ENCODE measurements at regions not wholly inside any gene's neighbourhood (a gene's known extent, or its start where the extent isn't known, plus 50 kb on each side); places are given as distances from the start of the nearest gene placed in this dataset.

DNA sequence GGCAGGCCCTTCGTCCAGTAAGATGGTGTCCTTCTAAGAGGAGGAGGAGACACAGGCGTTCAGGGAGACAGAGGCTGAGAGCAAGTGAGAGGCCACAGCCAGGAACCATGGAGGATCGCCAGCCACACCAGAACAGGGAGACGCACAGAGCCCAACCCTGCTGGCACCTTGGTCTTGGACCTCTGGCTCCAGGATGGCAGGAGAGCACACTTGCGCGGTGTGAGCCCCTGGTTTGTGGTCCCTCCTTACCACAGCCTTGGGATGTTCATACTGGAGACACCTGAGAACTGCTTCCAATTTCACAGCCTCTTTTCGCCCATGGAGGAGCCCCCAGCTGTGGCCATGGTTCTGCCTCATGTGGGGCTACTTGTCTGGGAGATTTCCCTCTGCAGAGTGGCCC is 222.4 kb downstream of the DLL1 start:
- Histone ChIP-seq H3K27me3 (ENCODE audit: control insufficient read depth, low read length) (no peaks in the 10 kb centered on the region), H3F3A (ENCODE audit: control insufficient read depth, insufficient read depth) (no peaks in the 10 kb centered on the region), H3K36me3 (ENCODE audit: control insufficient read depth, low read length) (no peaks in the 10 kb centered on the region), H4K20me1 (ENCODE audit: control insufficient read depth, insufficient read depth, low read depth, low read length) (no peaks in the 10 kb centered on the region), H3K4me3 (ENCODE audit: low read length) (no peak overlapping the region), H3K9me2 (replicated peaks; ENCODE audit: control insufficient read depth, low read length) (no peaks in the 10 kb centered on the region), H3K4me2 (ENCODE audit: low read length) (no peak overlapping the region), H3K4me1 (ENCODE audit: control insufficient read depth, low read length) (peaks cover 3% of the 10 kb centered on the region; the same call in 1 of the 2 replicates), H3K79me2 (ENCODE audit: control insufficient read depth, low read length) (no peaks in the 10 kb centered on the region), H3K27ac (ENCODE audit: low read depth, low read length) (no peak overlapping the region), H3K9me3 (ENCODE audit: control insufficient read depth, insufficient read depth, low read length) (peaks cover 6% of the 10 kb centered on the region; the same call in 1 of the 2 replicates)
- TF ChIP-seq, protein P1, sequence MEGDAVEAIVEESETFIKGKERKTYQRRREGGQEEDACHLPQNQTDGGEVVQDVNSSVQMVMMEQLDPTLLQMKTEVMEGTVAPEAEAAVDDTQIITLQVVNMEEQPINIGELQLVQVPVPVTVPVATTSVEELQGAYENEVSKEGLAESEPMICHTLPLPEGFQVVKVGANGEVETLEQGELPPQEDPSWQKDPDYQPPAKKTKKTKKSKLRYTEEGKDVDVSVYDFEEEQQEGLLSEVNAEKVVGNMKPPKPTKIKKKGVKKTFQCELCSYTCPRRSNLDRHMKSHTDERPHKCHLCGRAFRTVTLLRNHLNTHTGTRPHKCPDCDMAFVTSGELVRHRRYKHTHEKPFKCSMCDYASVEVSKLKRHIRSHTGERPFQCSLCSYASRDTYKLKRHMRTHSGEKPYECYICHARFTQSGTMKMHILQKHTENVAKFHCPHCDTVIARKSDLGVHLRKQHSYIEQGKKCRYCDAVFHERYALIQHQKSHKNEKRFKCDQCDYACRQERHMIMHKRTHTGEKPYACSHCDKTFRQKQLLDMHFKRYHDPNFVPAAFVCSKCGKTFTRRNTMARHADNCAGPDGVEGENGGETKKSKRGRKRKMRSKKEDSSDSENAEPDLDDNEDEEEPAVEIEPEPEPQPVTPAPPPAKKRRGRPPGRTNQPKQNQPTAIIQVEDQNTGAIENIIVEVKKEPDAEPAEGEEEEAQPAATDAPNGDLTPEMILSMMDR (IDR thresholded peaks at IDR 0.05; ENCODE audit: low read depth, low read length, poor library complexity, severe bottlenecking): no peak
- TF ChIP-seq EZH2phosphoT487 (IDR thresholded peaks at IDR 0.05; ENCODE audit: borderline replicate concordance, low read length): no peak

DNA sequence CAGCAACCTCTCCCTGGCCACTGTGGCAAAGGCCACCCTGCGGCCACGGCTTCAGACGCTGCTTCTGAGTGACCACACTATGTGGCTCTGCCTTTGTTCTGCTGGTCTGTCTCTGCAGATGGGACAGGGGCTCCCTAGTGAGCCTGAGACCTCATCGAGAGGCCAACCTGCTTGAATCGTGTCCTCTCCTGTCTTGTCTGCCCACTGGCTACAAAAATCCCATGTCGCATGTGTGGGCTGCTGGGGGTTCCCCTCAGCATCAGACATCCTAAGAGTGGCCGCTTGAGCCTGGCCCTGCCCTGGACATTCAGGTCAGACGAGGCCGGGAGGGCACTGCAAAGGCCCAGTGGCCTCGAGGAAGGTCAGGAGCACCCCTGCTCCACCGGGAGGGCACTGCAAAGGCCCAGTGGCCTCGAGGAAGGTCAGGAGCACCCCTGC is 222.9 kb downstream of the DLL1 start:
- Histone ChIP-seq H3K36me3 (ENCODE audit: control insufficient read depth, low read length) (no peaks in the 10 kb centered on the region), H3K4me3 (ENCODE audit: low read length) (no peak overlapping the region), H3K27ac (ENCODE audit: low read depth, low read length) (no peak overlapping the region), H3K9me3 (ENCODE audit: control insufficient read depth, insufficient read depth, low read length) (peaks cover 6% of the 10 kb centered on the region; the same call in 1 of the 2 replicates), H3K79me2 (ENCODE audit: control insufficient read depth, low read length) (no peaks in the 10 kb centered on the region), H3K4me1 (ENCODE audit: control insufficient read depth, low read length) (peaks cover 3% of the 10 kb centered on the region; the same call in 1 of the 2 replicates), H4K20me1 (ENCODE audit: control insufficient read depth, insufficient read depth, low read depth, low read length) (no peaks in the 10 kb centered on the region), H3K4me2 (ENCODE audit: low read length) (no peak overlapping the region), H3K27me3 (ENCODE audit: control insufficient read depth, low read length) (no peaks in the 10 kb centered on the region), H3F3A (ENCODE audit: control insufficient read depth, insufficient read depth) (no peaks in the 10 kb centered on the region), H3K9me2 (replicated peaks; ENCODE audit: control insufficient read depth, low read length) (no peaks in the 10 kb centered on the region)
- TF ChIP-seq, protein P1 (IDR thresholded peaks at IDR 0.05; ENCODE audit: low read depth, low read length, poor library complexity, severe bottlenecking): no peak
- TF ChIP-seq EZH2phosphoT487 (IDR thresholded peaks at IDR 0.05; ENCODE audit: borderline replicate concordance, low read length): no peak

GRCh38 chr6:170067181-170067641 is 223.7 kb downstream of the DLL1 start:
- no peak overlapping the region for H3K4me2 ChIP-seq (ENCODE audit: low read length)
- H4K20me1 ChIP-seq (ENCODE audit: control insufficient read depth, insufficient read depth, low read depth, low read length): no peaks in the 10 kb centered on the region
- no peaks in the 10 kb centered on the region for H3F3A ChIP-seq (ENCODE audit: control insufficient read depth, insufficient read depth)
- H3K79me2 ChIP-seq (ENCODE audit: control insufficient read depth, low read length): no peaks in the 10 kb centered on the region
- no peaks in the 10 kb centered on the region for H3K9me2 ChIP-seq (replicated peaks; ENCODE audit: control insufficient read depth, low read length)
- no peaks in the 10 kb centered on the region for H3K27me3 ChIP-seq (ENCODE audit: control insufficient read depth, low read length)
- H3K4me3 ChIP-seq (ENCODE audit: low read length): no peak overlapping the region
- peaks cover 3% of the 10 kb centered on the region; the same call in 1 of the 2 replicates for H3K4me1 ChIP-seq (ENCODE audit: control insufficient read depth, low read length)
- no peak overlapping the region for H3K27ac ChIP-seq (ENCODE audit: low read depth, low read length)
- peaks cover 6% of the 10 kb centered on the region; the same call in 1 of the 2 replicates for H3K9me3 ChIP-seq (ENCODE audit: control insufficient read depth, insufficient read depth, low read length)
- H3K36me3 ChIP-seq (ENCODE audit: control insufficient read depth, low read length): no peaks in the 10 kb centered on the region
- TF ChIP-seq, protein P1 (IDR thresholded peaks at IDR 0.05; ENCODE audit: low read depth, low read length, poor library complexity, severe bottlenecking): no peak
